Kidney tubule cell (primary cell): ENCODE measurements at regions not wholly inside any gene's neighbourhood (a gene's known extent, or its start where the extent isn't known, plus 50 kb on each side); places are given as distances from the start of the nearest gene placed in this dataset.

ENCODE experiments used
- DNase-seq: peaks from one replicate; pipeline ENCODE4 v3.0.0-alpha.2; 2018; ENCODE audit warnings: low spot score

- DNase-seq, result no peak
Observed at GRCh38 chr1:47630346-47630745, 192.5 kb downstream of the FOXD2 start.

GRCh38 chr1:47631411-47631995 is 193.7 kb downstream of the FOXD2 start:
- DNase-seq, result no peak

- no peak for DNase-seq
Observed at GRCh38 chr1:47635111-47635510, 197.3 kb downstream of the FOXD2 start.

- no peak for DNase-seq
Observed at GRCh38 chr1:47635597-47635996, 197.8 kb downstream of the FOXD2 start.

GRCh38 chr1:47637111-47637685 is 199.4 kb downstream of the FOXD2 start:
- DNase-seq, result no peak

GRCh38 chr1:47638240-47638639 is 200.4 kb downstream of the FOXD2 start:
- no peak for DNase-seq

GRCh38 chr1:47638713-47639112 is 200.9 kb downstream of the FOXD2 start:
- no peak for DNase-seq

GRCh38 chr1:47643306-47644211 is 205.7 kb downstream of the FOXD2 start:
- no peak for DNase-seq

GRCh38 chr1:47644212-47644573 is 206.3 kb downstream of the FOXD2 start:
- no peak for DNase-seq

GRCh38 chr1:47645151-47645550 is 207.3 kb downstream of the FOXD2 start:
- no peak for DNase-seq

- peak; percentile 13 for DNase-seq
Observed at GRCh38 chr1:47646676-47647075, 208.8 kb downstream of the FOXD2 start.

GRCh38 chr1:47647327-47647845 is 209.5 kb downstream of the FOXD2 start:
- DNase-seq, result no peak

- peak; percentile 100 for DNase-seq
Observed at GRCh38 chr1:47650205-47650604, 212.4 kb downstream of the FOXD2 start.

GRCh38 chr1:47650611-47651010 is 212.8 kb downstream of the FOXD2 start:
- no peak for DNase-seq

GRCh38 chr1:47651311-47652089 is 213.7 kb downstream of the FOXD2 start:
- peak; percentile 68 for DNase-seq

GRCh38 chr1:47655521-47656300 is 217.9 kb downstream of the FOXD2 start:
- no peak for DNase-seq

- no peak for DNase-seq
Observed at GRCh38 chr1:47656719-47657685, 219.2 kb downstream of the FOXD2 start.

- no peak for DNase-seq
Observed at GRCh38 chr1:47658161-47658920, 220.5 kb downstream of the FOXD2 start.

GRCh38 chr1:47659146-47659545 is 221.3 kb downstream of the FOXD2 start:
- no peak for DNase-seq
